ENCODE measurements at regions not wholly inside any gene's neighbourhood (a gene's known extent, or its start where the extent isn't known, plus 50 kb on each side); places are given as distances from the start of the nearest gene placed in this dataset.
"Not testable (repeated sequence)": the region's sequence is repeated elsewhere in the genome, so short reads cannot be mapped to it uniquely, and the experiment has no call there.

- no peak for DNase-seq
- H3K27me3 Mint-ChIP-seq (ENCODE audit: low read depth, poor library complexity) = peaks cover 30% of the 10 kb centered on the region
- H3K4me3 Mint-ChIP-seq = no peak overlapping the region
- H3K27ac Mint-ChIP-seq = no peak overlapping the region
- peaks cover 6% of the 10 kb centered on the region for H3K9me3 Mint-ChIP-seq
- TF ChIP-seq CTCF (IDR thresholded peaks at IDR 0.05) = no peak
- H3K4me1 Mint-ChIP-seq = no peaks in the 10 kb centered on the region
- no peaks in the 10 kb centered on the region for H3K36me3 Mint-ChIP-seq (ENCODE audit: low read depth)
Measured at GRCh38 chr2:121151311-121152109, 133.5 kb downstream of the TFCP2L1 start.

- Mint-ChIP-seq H3K4me1 (no peaks in the 10 kb centered on the region), H3K36me3 (ENCODE audit: low read depth) (peaks cover 1% of the 10 kb centered on the region), H3K27ac (no peak overlapping the region), H3K27me3 (ENCODE audit: low read depth, poor library complexity) (peaks cover 26% of the 10 kb centered on the region), H3K4me3 (no peak overlapping the region), H3K9me3 (peaks cover 19% of the 10 kb centered on the region)
- no peak for DNase-seq
- TF ChIP-seq CTCF (IDR thresholded peaks at IDR 0.05) = no peak
Measured at GRCh38 chr2:121152861-121153260, 132.1 kb downstream of the TFCP2L1 start.

- DNase-seq = no peak
- Mint-ChIP-seq H3K36me3 (ENCODE audit: low read depth) (peaks cover 6% of the 10 kb centered on the region), H3K4me3 (no peak overlapping the region), H3K9me3 (peaks cover 26% of the 10 kb centered on the region), H3K27me3 (ENCODE audit: low read depth, poor library complexity) (peaks cover 25% of the 10 kb centered on the region), H3K27ac (no peak overlapping the region), H3K4me1 (no peaks in the 10 kb centered on the region)
- no peak for TF ChIP-seq CTCF (IDR thresholded peaks at IDR 0.05)
Measured at GRCh38 chr2:121153516-121153915, 131.5 kb downstream of the TFCP2L1 start.

- no peaks in the 10 kb centered on the region for H3K4me1 Mint-ChIP-seq
- no peak overlapping the region for H3K27ac Mint-ChIP-seq
- H3K4me3 Mint-ChIP-seq = no peak overlapping the region
- peaks cover 6% of the 10 kb centered on the region for H3K36me3 Mint-ChIP-seq (ENCODE audit: low read depth)
- no peak for TF ChIP-seq CTCF (IDR thresholded peaks at IDR 0.05)
- DNase-seq = no peak
- peaks cover 32% of the 10 kb centered on the region for H3K9me3 Mint-ChIP-seq
- H3K27me3 Mint-ChIP-seq (ENCODE audit: low read depth, poor library complexity) = peaks cover 15% of the 10 kb centered on the region
Measured at GRCh38 chr2:121155502-121156056, 129.4 kb downstream of the TFCP2L1 start.

GRCh38 chr2:121157481-121157880 lies 127.5 kb downstream of the TFCP2L1 start:
- not testable (repeated sequence) for H3K36me3 Mint-ChIP-seq (ENCODE audit: low read depth); H3K4me1 Mint-ChIP-seq; H3K4me3 Mint-ChIP-seq; H3K27ac Mint-ChIP-seq; DNase-seq
- peaks cover 10% of the 10 kb centered on the region for H3K27me3 Mint-ChIP-seq (ENCODE audit: low read depth, poor library complexity)
- H3K9me3 Mint-ChIP-seq = peaks cover 36% of the 10 kb centered on the region

GRCh38 chr2:121159291-121160071 lies 125.5 kb downstream of the TFCP2L1 start:
- H3K4me1 Mint-ChIP-seq = no peaks in the 10 kb centered on the region
- peaks cover 48% of the 10 kb centered on the region for H3K9me3 Mint-ChIP-seq
- DNase-seq = no peak
- H3K36me3 Mint-ChIP-seq (ENCODE audit: low read depth) = peaks cover 6% of the 10 kb centered on the region
- no peak for TF ChIP-seq CTCF (IDR thresholded peaks at IDR 0.05)
- no peak overlapping the region for H3K4me3 Mint-ChIP-seq
- peaks cover 6% of the 10 kb centered on the region for H3K27me3 Mint-ChIP-seq (ENCODE audit: low read depth, poor library complexity)
- no peak overlapping the region for H3K27ac Mint-ChIP-seq
